Esophagus squamous epithelium (tissue), 5 donors: ENCODE measurements at regions not wholly inside any gene's neighbourhood (a gene's known extent, or its start where the extent isn't known, plus 50 kb on each side); places are given as distances from the start of the nearest gene placed in this dataset.

Experiments
- DNase-seq: peaks from one replicate; lab custom pipeline; 2025; lab: John Stamatoyannopoulos, UW
- H3K27ac ChIP-seq, 4 donors: fragments of 200-600 bp; sonication (generic); one replicate each; pipeline ENCODE4 v1.5.1; 2016 to 2019; ENCODE audit warnings: mild to moderate bottlenecking in 1 of 4
- H3K27me3 ChIP-seq, 4 donors: fragments of 200-600 bp; sonication (generic); 1 replicate in 3 of 4; 2 replicates in 1 of 4; pipeline versions ENCODE4 v1.5.1 to v1.6.0; 2017 to 2021; ENCODE audit warnings: antibody characterized with exemption in 1 of 4
- H3K36me3 ChIP-seq, 3 donors: fragments of 200-600 bp; sonication (generic); one replicate each; pipeline ENCODE4 v1.5.1; 2016 to 2019
- H3K4me1 ChIP-seq, 3 donors: fragments of 200-600 bp; sonication (generic); one replicate each; pipeline ENCODE4 v1.5.1; 2017 to 2019
- H3K4me3 ChIP-seq, 4 donors: fragments of 200-600 bp; sonication (generic); 1 replicate in 3 of 4; 2 replicates in 1 of 4; pipeline ENCODE4 v1.5.1; 2016 to 2019; ENCODE audit warnings: mild to moderate bottlenecking in 2 of 4, moderate library complexity in 1 of 4
- H3K9me3 ChIP-seq, 3 donors: fragments of 200-600 bp; sonication (generic); one replicate each; pipeline ENCODE4 v1.5.1; 2016 to 2019
- CTCF ChIP-seq, 6 experiments: fragments of 450-650 bp in 4 of 6; fragments of 200-600 bp in 2 of 6; sonication (generic) in 2 of 6; IDR thresholded peaks; one replicate each; pipeline ENCODE4 v1.5.1; 2016 to 2019; ENCODE audit warnings: antibody characterized with exemption in 6 of 6, mild to moderate bottlenecking in 4 of 6, moderate library complexity in 4 of 6
- POLR2A ChIP-seq, 4 donors: fragments of 450-650 bp; IDR thresholded peaks; one replicate each; pipeline ENCODE4 v1.6.1; 2017; ENCODE audit warnings: antibody characterized with exemption in 4 of 4, mild to moderate bottlenecking in 4 of 4, moderate library complexity in 3 of 4
- WGBS, 2 donors: methylation state at CpG; one replicate each; pipeline ENCODE4 v1.1.5; 2018; 5-methylcytosine and 5-hydroxymethylcytosine counted together
- intact Hi-C: fragments of 100-400 bp; cut with DNase I; formaldehyde crosslinking; loops from one replicate; pipeline ENCODE4 v1.15.0; 2022
- donor health status: DM: yes; HTN: yes; CAD: no.

- intact Hi-C loops = no loop called here
- H3K27me3 ChIP-seq = no peaks in the 10 kb centered on the region
- H3K4me1 ChIP-seq = no peaks in the 10 kb centered on the region
- WGBS, 2 donors = 100% methylated on average over 1 of the region's 1 CpG
- no peak overlapping the region for H3K27ac ChIP-seq
- H3K4me3 ChIP-seq = no peak overlapping the region
- no peaks in the 10 kb centered on the region for H3K9me3 ChIP-seq
- no peak for DNase-seq
- TF ChIP-seq POLR2A (IDR thresholded peaks at IDR 0.05) (no peak), CTCF (IDR thresholded peaks at IDR 0.05) (no peak)
- H3K36me3 ChIP-seq = no peaks in the 10 kb centered on the region
Observed at GRCh38 chrX:147770858-147771257, 140.9 kb upstream of the FMR1 start.

- DNase-seq = no peak
- no peaks in the 10 kb centered on the region for H3K36me3 ChIP-seq
- WGBS, 2 donors = 56 to 63% methylated on average over 1 of the region's 1 CpG
Observed at GRCh38 chrX:147776988-147777387, 134.7 kb upstream of the FMR1 start.

GRCh38 chrX:147779173-147779572, 132.5 kb upstream of the FMR1 start:
- H3K36me3 ChIP-seq = no peaks in the 10 kb centered on the region
- no peaks in the 10 kb centered on the region for H3K27me3 ChIP-seq
- no peaks in the 10 kb centered on the region for H3K4me1 ChIP-seq
- no peak for TF ChIP-seq CTCF (IDR thresholded peaks at IDR 0.05)
- no peak for TF ChIP-seq POLR2A (IDR thresholded peaks at IDR 0.05)
- H3K9me3 ChIP-seq = no peaks in the 10 kb centered on the region
- no peak overlapping the region for H3K4me3 ChIP-seq
- H3K27ac ChIP-seq = no peak overlapping the region
- no peak for DNase-seq
- intact Hi-C loops = no loop called here

More at GRCh38 chrX:147776988-147777387, 134.7 kb upstream of the FMR1 start:
- Histone ChIP-seq H3K9me3 (no peaks in the 10 kb centered on the region), H3K27me3 (no peaks in the 10 kb centered on the region), H3K4me3 (no peak overlapping the region), H3K4me1 (no peaks in the 10 kb centered on the region), H3K27ac (no peak overlapping the region)
- TF ChIP-seq CTCF (IDR thresholded peaks at IDR 0.05) = no peak
- intact Hi-C loops = no loop called here

GRCh38 chrX:147781844-147782243, 129.9 kb upstream of the FMR1 start:
- no peaks in the 10 kb centered on the region for H3K9me3 ChIP-seq
- TF ChIP-seq CTCF (IDR thresholded peaks at IDR 0.05) = no peak
- TF ChIP-seq POLR2A (IDR thresholded peaks at IDR 0.05) = no peak
- 88 to 100% methylated on average over 1 of the region's 1 CpG for WGBS, 2 donors

GRCh38 chrX:147788641-147789350, 122.9 kb upstream of the FMR1 start:
- no peaks in the 10 kb centered on the region for H3K9me3 ChIP-seq
- H3K4me1 ChIP-seq = no peaks in the 10 kb centered on the region
- no peaks in the 10 kb centered on the region for H3K36me3 ChIP-seq
- DNase-seq = no peak
- intact Hi-C loops = no loop called here
- no peak overlapping the region for H3K27ac ChIP-seq
- no peak overlapping the region for H3K4me3 ChIP-seq
- H3K27me3 ChIP-seq = no peaks in the 10 kb centered on the region
- TF ChIP-seq CTCF (IDR thresholded peaks at IDR 0.05) (no peak), POLR2A (IDR thresholded peaks at IDR 0.05) (no peak)
- 65 to 71% methylated on average over 4 to 5 of the region's 5 CpGs for WGBS, 2 donors

More at GRCh38 chrX:147781844-147782243, 129.9 kb upstream of the FMR1 start:
- intact Hi-C loops = no loop called here
- Histone ChIP-seq H3K36me3 (no peaks in the 10 kb centered on the region), H3K4me1 (no peaks in the 10 kb centered on the region), H3K27ac (no peak overlapping the region), H3K27me3 (no peaks in the 10 kb centered on the region), H3K4me3 (no peak overlapping the region)
- DNase-seq = no peak
